K562 (cell line): ENCODE measurements at regions not wholly inside any gene's neighbourhood (a gene's known extent, or its start where the extent isn't known, plus 50 kb on each side); places are given as distances from the start of the nearest gene placed in this dataset.

ENCODE experiments used
- ATAC-seq: fragments of 200-7000 bp; cut with Tn5 transposase; 3 replicates; pipeline ENCODE4 v1.9.1; 2020; ENCODE audit warnings: moderate library complexity
- BruUV-seq: library from RNA; stranded (reverse); fragments of 400-500 nt; replicated peaks from 2 replicates; lab custom pipeline; 2021; lab: Mats Ljungman, UMichigan
- CTCF ChIA-PET: fragments of 300-600 bp; formaldehyde crosslinking; extraction: SDS; loops from one replicate; lab custom pipeline; 2021; ENCODE audit warnings: low intra/inter-chr PET ratio; lab: Yijun Ruan, JAX
- POLR2A ChIA-PET: fragments of 300-600, 350-650 bp; sonication (Branson Sonifier 250); formaldehyde crosslinking; extraction: SDS; loops from one replicate; lab custom pipeline; 2021; ENCODE audit warnings: antibody characterized with exemption, inconsistent platforms; lab: Yijun Ruan, JAX
- DNase-seq, 4 experiments: peaks; one replicate each; pipeline versions ENCODE4 v3.0.0 to v3.0.0-alpha.2; 2011 to 2018; ENCODE audit warnings: low spot score in 3 of 4, mixed read lengths in 3 of 4; ENCODE audit errors: extremely low read depth in 1 of 4
- FAIRE-seq: peaks from 2 replicates; lab custom pipeline; 2011; peaks lifted over from hg19 to GRCh38; lab: Jason Lieb, UNC
- H2AFZ ChIP-seq: 2 replicates; pipeline ENCODE4 v1.6.0; 2011; ENCODE audit warnings: low read depth, low read length, control low read depth, inconsistent platforms
- H3K27ac ChIP-seq: fragments of 200-600 bp; 3 replicates; pipeline ENCODE4 v1.8.0; 2011; ENCODE audit warnings: low read depth, mild to moderate bottlenecking, control low read depth, inconsistent platforms, low read length, moderate library complexity, mixed read lengths; ENCODE audit errors: extremely low read depth
- H3K27me3 ChIP-seq, 2 experiments: fragments of 300-600 bp in 1 of 2; 2 replicates in 1 of 2; 3 replicates in 1 of 2; pipeline versions ENCODE4 v1.6.0 to v1.8.0; 2011; ENCODE audit warnings: inconsistent platforms in 2 of 2, low read length in 2 of 2, mild to moderate bottlenecking in 1 of 2, mixed read lengths in 1 of 2, moderate library complexity in 1 of 2; ENCODE audit not compliant: control insufficient read depth in 2 of 2, insufficient read depth in 2 of 2
- H3K36me3 ChIP-seq: fragments of 300-600 bp; 3 replicates; pipeline ENCODE4 v1.8.0; 2011; ENCODE audit warnings: mild to moderate bottlenecking, low read length, inconsistent platforms; ENCODE audit not compliant: control insufficient read depth, insufficient read depth
- H3K4me1 ChIP-seq, 2 experiments: fragments of 200-600 bp in 1 of 2; replicated peaks in 1 of 2; 2 replicates in 1 of 2; 3 replicates in 1 of 2; pipeline versions ENCODE4 v1.5.1 to v1.8.0; 2011; ENCODE audit warnings: inconsistent platforms in 2 of 2, low read length in 2 of 2, mild to moderate bottlenecking in 1 of 2, mixed read lengths in 1 of 2, moderate library complexity in 1 of 2; ENCODE audit not compliant: control insufficient read depth in 2 of 2, insufficient read depth in 2 of 2
- H3K4me2 ChIP-seq: 2 replicates; pipeline ENCODE4 v1.6.1; 2011; ENCODE audit warnings: low read length, control low read depth, inconsistent platforms, mixed read lengths; ENCODE audit not compliant: insufficient read depth
- H3K4me3 ChIP-seq: fragments of 200-600 bp; sonication (generic), shearing (Covaris generic); 2 replicates; pipeline ENCODE4 v1.5.1; 2016; ENCODE audit warnings: control low read depth, inconsistent platforms
- H3K79me2 ChIP-seq: fragments of 200-600 bp; 3 replicates; pipeline ENCODE4 v1.8.0; 2011; ENCODE audit warnings: low read length, inconsistent platforms; ENCODE audit not compliant: control insufficient read depth, insufficient read depth
- H3K9ac ChIP-seq, 2 experiments: 2 replicates each; pipeline versions ENCODE4 v1.6.0 to v1.6.1; 2011; ENCODE audit warnings: low read depth in 2 of 2, low read length in 2 of 2, control low read depth in 1 of 2, inconsistent platforms in 1 of 2, mild to moderate bottlenecking in 1 of 2, mixed read lengths in 1 of 2; ENCODE audit not compliant: insufficient read depth in 1 of 2
- H3K9me1 ChIP-seq: one replicate; pipeline ENCODE4 v1.6.0; 2011; ENCODE audit warnings: inconsistent platforms, mild to moderate bottlenecking, low read length, moderate library complexity; ENCODE audit not compliant: control insufficient read depth, insufficient read depth
- H3K9me3 ChIP-seq: replicated peaks from 2 replicates; pipeline ENCODE4 v1.5.1; 2011; ENCODE audit warnings: low read depth, low read length, inconsistent platforms; ENCODE audit not compliant: control insufficient read depth, insufficient read depth
- H4K20me1 ChIP-seq: replicated peaks from 2 replicates; pipeline ENCODE4 v1.6.1; 2011; ENCODE audit warnings: low read length, inconsistent platforms, mixed read lengths; ENCODE audit not compliant: control insufficient read depth, insufficient read depth
- ERF ChIP-seq: fragments of 450-650 bp; formaldehyde crosslinking; IDR thresholded peaks from 2 replicates; pipeline ENCODE4 v1.4.0; 2020; ENCODE audit warnings: mild to moderate bottlenecking, mixed read lengths
- FOS ChIP-seq: IDR thresholded peaks from 3 replicates; pipeline ENCODE4 v1.6.1; 2011; ENCODE audit not compliant: insufficient read length; ENCODE audit errors: extremely low read depth
- HES1 ChIP-seq: fragments of 450-650 bp; IDR thresholded peaks from 2 replicates; pipeline ENCODE4 v1.6.1; 2016; ENCODE audit warnings: low read depth, mild to moderate bottlenecking, moderate library complexity
- HNRNPL ChIP-seq: fragments of 200-400 bp; formaldehyde crosslinking; IDR thresholded peaks from 2 replicates; pipeline ENCODE4 v1.6.1; 2017; ENCODE audit warnings: low read depth, mild to moderate bottlenecking, low read length
- OTX1 ChIP-seq: fragments of 450-650 bp; formaldehyde crosslinking; IDR thresholded peaks from 2 replicates; pipeline ENCODE4 v1.4.0; 2022; ENCODE audit warnings: mild to moderate bottlenecking
- PATZ1 ChIP-seq: fragments of 250-450 bp; sonication (Bioruptor Pico); IDR thresholded peaks from 2 replicates; pipeline ENCODE4 v1.5.0; 2020; ENCODE audit warnings: mild to moderate bottlenecking, borderline replicate concordance
- PKNOX1 ChIP-seq: fragments of 450-650 bp; IDR thresholded peaks from 2 replicates; pipeline ENCODE4 v1.6.1; 2016
- PTRF ChIP-seq: fragments of 450-650 bp; IDR thresholded peaks from 2 replicates; pipeline ENCODE4 v1.6.1; 2016; ENCODE audit warnings: mild to moderate bottlenecking, missing genetic modification characterization, missing compliant biosample characterization
- PTTG1 ChIP-seq: fragments of 450-650 bp; IDR thresholded peaks from 2 replicates; pipeline ENCODE4 v1.6.1; 2016; ENCODE audit warnings: low read depth, mild to moderate bottlenecking, missing genetic modification characterization, missing compliant biosample characterization
- PURB ChIP-seq: sonication (generic); formaldehyde crosslinking; IDR thresholded peaks from 2 replicates; pipeline ENCODE4 v1.9.0; 2021; ENCODE audit warnings: low read depth, mild to moderate bottlenecking, missing genetic modification reagents
- SMC3 ChIP-seq: conservative IDR thresholded peaks from 2 replicates; pipeline ENCODE4 v1.6.1; 2011; ENCODE audit warnings: low read depth, low read length, improper control_type of control experiment; ENCODE audit not compliant: insufficient read depth
- TARDBP ChIP-seq: fragments of 450-650 bp; IDR thresholded peaks from 2 replicates; pipeline ENCODE4 v1.6.1; 2016
- TEAD1 ChIP-seq, 2 experiments: fragments of 450-650 bp in 1 of 2; sonication (generic) in 1 of 2; formaldehyde crosslinking; IDR thresholded peaks; 2 replicates each; pipeline versions ENCODE4 v1.4.0 to v1.8.0; 2020 to 2022; ENCODE audit warnings: mild to moderate bottlenecking in 2 of 2, missing genetic modification reagents in 1 of 2
- TFAM ChIP-seq: fragments of 250-450 bp; sonication (Bioruptor Pico); conservative IDR thresholded peaks from 2 replicates; pipeline ENCODE4 v1.5.0; 2021; ENCODE audit warnings: mild to moderate bottlenecking, moderate library complexity
- ZBED1 ChIP-seq: IDR thresholded peaks from 2 replicates; pipeline ENCODE4 v1.6.1; 2014
- ZNF133 ChIP-seq: fragments of 250-450 bp; sonication (Bioruptor Pico); IDR thresholded peaks from 2 replicates; pipeline ENCODE4 v1.4.0; 2020; ENCODE audit warnings: mild to moderate bottlenecking
- ZNF584 ChIP-seq: fragments of 200-800 bp; sonication (Bioruptor generic); IDR thresholded peaks from 2 replicates; pipeline ENCODE4 v1.6.1; 2016; ENCODE audit warnings: low read depth, mild to moderate bottlenecking, missing genetic modification characterization, missing compliant biosample characterization
- ZNF766 ChIP-seq: fragments of 200-800 bp; sonication (Bioruptor generic); conservative IDR thresholded peaks from 2 replicates; pipeline ENCODE4 v1.6.1; 2016; ENCODE audit warnings: missing genetic modification characterization, missing compliant biosample characterization
- WGBS: fragments of 100-300 bp; shearing (Covaris generic); methylation state at CpG from one replicate; pipeline ENCODE4 v1.1.6; 2016; ENCODE audit warnings: low coverage, mixed read lengths; ENCODE audit not compliant: insufficient coverage; ENCODE audit errors: missing lambda C conversion rate; 5-methylcytosine and 5-hydroxymethylcytosine counted together
- in situ Hi-C: fragments of 300-500 bp; cut with MboI; formaldehyde crosslinking; loops from 4 replicates; pipeline ENCODE4 v1.15.0; 2018; ENCODE audit warnings: inconsistent platforms, mixed read lengths
- intact Hi-C: fragments of 100-400 bp; cut with micrococcal nuclease; formaldehyde crosslinking; loops from 2 replicates; pipeline ENCODE4 v1.14.2; 2022

- TF ChIP-seq PATZ1 (CRISPR knock-in tag) (no peak), ERF (no peak), ZBED1 (no peak), TARDBP (no peak), TEAD1 (CRISPR knock-in tag; IDR thresholded peaks at IDR 0.05) (no peak), PTRF (tag) (no peak), PTTG1 (no peak)
These were observed 285.2 kb downstream of the MYCN start (continued) for GRCh38 chr2:16225545-16225944.

- no peaks in the 10 kb centered on the region for H3K9me3 ChIP-seq
- no TSS peak for BruUV-seq
- no peak overlapping the region for H2AFZ ChIP-seq
- no peak overlapping the region for H3K4me2 ChIP-seq
- no peaks in the 10 kb centered on the region for H3K36me3 ChIP-seq
- DNase-seq (no peak), FAIRE-seq (no peak), ATAC-seq (no peak)
- 0% methylated on average over 6 of the region's 6 CpGs for WGBS
- intact Hi-C loops (no loop called here), in situ Hi-C loops (no loop called here)
- H3K27me3 ChIP-seq = peaks cover 0 to 14% of the 10 kb centered on the region in 2 experiments; a peak in 2 of 5 replicates
- H3K9me1 ChIP-seq = no peaks in the 10 kb centered on the region
- CTCF ChIA-PET = no interaction called here
- H4K20me1 ChIP-seq = no peaks in the 10 kb centered on the region
- no peaks in the 10 kb centered on the region for H3K4me1 ChIP-seq
- H3K4me3 ChIP-seq = no peak overlapping the region
- POLR2A ChIA-PET = interaction anchor here (0.7 kb wide), 1 partner anchor 8 kb away, joined by 4 read pairs; no protein-coding TSS in a partner anchor
- H3K9ac ChIP-seq = no peak overlapping the region
- no peaks in the 10 kb centered on the region for H3K79me2 ChIP-seq
- H3K27ac ChIP-seq = no peak overlapping the region
- no peak for TF ChIP-seq ZNF766 (CRISPR knock-in tag)
- TF ChIP-seq HES1 = no peak
- no peak for TF ChIP-seq ZNF133 (CRISPR knock-in tag)
- no peak for TF ChIP-seq ZNF584 (CRISPR knock-in tag)
- TF ChIP-seq TFAM (CRISPR knock-in tag) = no peak
- TF ChIP-seq PKNOX1 = no peak
- no peak for TF ChIP-seq FOS
- no peak for TF ChIP-seq HNRNPL
- no peak for TF ChIP-seq OTX1 (CRISPR knock-in tag)
- TF ChIP-seq PURB (CRISPR knock-in tag) = no peak
- TF ChIP-seq SMC3 = no peak
These were observed 284.7 kb downstream of the MYCN start for GRCh38 chr2:16225071-16225470.
